Erythroblast (primary cell): ENCODE measurements at regions not wholly inside any gene's neighbourhood (a gene's known extent, or its start where the extent isn't known, plus 50 kb on each side); places are given as distances from the start of the nearest gene placed in this dataset.

Experiments used
- GATA1 ChIP-seq: IDR thresholded peaks from 2 replicates; pipeline ENCODE4 v1.6.1; 2011; ENCODE audit warnings: low read depth, mild to moderate bottlenecking, control low read depth, low read length, moderate library complexity
- POLR2A ChIP-seq: IDR thresholded peaks from 2 replicates; pipeline ENCODE4 v1.6.1; 2011; ENCODE audit warnings: mild to moderate bottlenecking, low read length

- TF ChIP-seq POLR2A (no peak), GATA1 (no peak)
Observed at GRCh38 chr6:2552526-2553154, 198.1 kb downstream of the MYLK4 start.
